SJSA1 (cell line): ENCODE measurements at regions not wholly inside any gene's neighbourhood (a gene's known extent, or its start where the extent isn't known, plus 50 kb on each side); places are given as distances from the start of the nearest gene placed in this dataset.

Experiments
- DNase-seq, 2 experiments: peaks; one replicate each; pipeline ENCODE4 v3.0.0-alpha.2; 2015 to 2020; ENCODE audit warnings: low spot score in 2 of 2, low read depth in 1 of 2
- H3K27ac ChIP-seq: fragments of 250-450 bp; sonication (Bioruptor Pico); 2 replicates; pipeline ENCODE4 v1.5.1; 2020; ENCODE audit warnings: mild to moderate bottlenecking, moderate library complexity
- H3K27me3 ChIP-seq: fragments of 250-450 bp; sonication (Bioruptor Pico); replicated peaks from 2 replicates; pipeline ENCODE4 v1.5.1; 2020; ENCODE audit warnings: mild to moderate bottlenecking, moderate library complexity
- H3K36me3 ChIP-seq: fragments of 250-450 bp; sonication (Bioruptor Pico); 2 replicates; pipeline ENCODE4 v1.5.1; 2020; ENCODE audit warnings: mild to moderate bottlenecking
- H3K4me1 ChIP-seq: fragments of 250-450 bp; sonication (Bioruptor Pico); replicated peaks from 2 replicates; pipeline ENCODE4 v1.6.1; 2021; ENCODE audit warnings: mild to moderate bottlenecking
- H3K4me3 ChIP-seq: fragments of 250-450 bp; sonication (Bioruptor Pico); 2 replicates; pipeline ENCODE4 v1.5.1; 2020; ENCODE audit warnings: mild to moderate bottlenecking
- H3K9me3 ChIP-seq: fragments of 250-450 bp; sonication (Bioruptor Pico); replicated peaks from 2 replicates; pipeline ENCODE4 v1.5.1; 2020; ENCODE audit warnings: mild to moderate bottlenecking

DNA sequence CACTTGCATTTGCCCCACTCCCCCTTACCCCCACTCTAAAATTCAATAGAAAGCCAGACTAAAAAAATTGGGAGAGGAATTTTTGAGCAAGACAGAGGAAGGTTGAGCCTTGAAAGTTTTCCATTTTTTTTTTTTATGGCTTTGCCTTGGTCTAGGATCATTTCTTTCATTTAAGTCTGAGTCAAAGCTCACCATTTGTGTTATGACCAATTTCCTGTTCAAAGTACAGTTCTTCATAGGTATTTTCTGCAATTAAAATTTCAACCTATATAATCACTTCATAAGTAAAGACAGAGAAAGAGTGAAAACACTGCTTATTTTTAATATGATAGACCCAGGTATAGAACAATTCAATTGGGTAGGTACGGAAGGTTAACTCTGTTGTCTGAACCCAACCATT, 436.6 kb upstream of the ADGRL2 start:
- Histone ChIP-seq H3K36me3 (no peaks in the 10 kb centered on the region), H3K9me3 (no peaks in the 10 kb centered on the region), H3K4me3 (no peak overlapping the region), H3K27ac (no peak overlapping the region), H3K27me3 (no peaks in the 10 kb centered on the region), H3K4me1 (no peaks in the 10 kb centered on the region)
- no peak for DNase-seq

DNA sequence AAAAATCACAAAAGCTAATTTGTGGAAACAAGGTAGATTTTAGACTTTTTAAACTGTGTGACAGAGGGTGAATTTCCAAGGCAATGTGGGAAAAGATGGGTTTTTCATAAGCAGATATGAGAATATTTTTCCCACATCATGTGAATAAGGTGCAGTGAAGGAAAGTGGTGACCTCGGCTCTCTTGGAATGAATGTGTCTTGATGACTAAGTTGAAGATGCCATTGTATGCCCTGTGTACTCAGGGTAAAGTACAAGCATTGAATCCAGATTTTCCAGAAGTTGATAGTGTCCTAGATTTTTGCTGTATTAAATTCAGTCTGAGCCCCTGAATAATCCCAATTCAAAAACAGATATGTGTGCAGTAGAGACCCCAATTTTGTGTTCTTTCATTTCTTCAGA, 442.6 kb upstream of the ADGRL2 start:
- DNase-seq: no peak
- Histone ChIP-seq H3K36me3 (no peaks in the 10 kb centered on the region), H3K27me3 (no peaks in the 10 kb centered on the region), H3K4me3 (no peak overlapping the region), H3K27ac (no peak overlapping the region), H3K9me3 (no peaks in the 10 kb centered on the region), H3K4me1 (no peaks in the 10 kb centered on the region)

DNA sequence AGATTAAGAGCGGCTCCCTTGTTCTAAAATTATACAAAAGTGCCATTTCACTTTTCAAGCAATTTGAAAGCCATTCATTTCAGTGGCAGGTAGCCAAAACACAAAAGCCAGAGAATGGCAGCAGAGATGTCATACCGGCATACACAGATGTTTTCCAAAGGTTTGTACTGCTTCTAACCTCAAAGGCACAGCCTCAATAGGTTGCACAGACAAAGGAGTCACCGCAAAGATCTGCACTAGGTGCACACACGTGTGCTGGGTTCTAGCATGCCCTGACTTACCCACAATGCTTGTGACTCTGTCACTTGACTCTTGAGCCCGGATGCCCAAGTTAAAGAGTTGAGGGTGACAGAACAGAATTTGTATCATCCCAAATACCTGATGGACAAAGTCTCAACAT, 448.9 kb upstream of the ADGRL2 start:
- Histone ChIP-seq H3K27ac (no peak overlapping the region), H3K9me3 (no peaks in the 10 kb centered on the region), H3K4me1 (no peaks in the 10 kb centered on the region), H3K27me3 (no peaks in the 10 kb centered on the region), H3K4me3 (no peak overlapping the region), H3K36me3 (no peaks in the 10 kb centered on the region)
- no peak for DNase-seq

DNA sequence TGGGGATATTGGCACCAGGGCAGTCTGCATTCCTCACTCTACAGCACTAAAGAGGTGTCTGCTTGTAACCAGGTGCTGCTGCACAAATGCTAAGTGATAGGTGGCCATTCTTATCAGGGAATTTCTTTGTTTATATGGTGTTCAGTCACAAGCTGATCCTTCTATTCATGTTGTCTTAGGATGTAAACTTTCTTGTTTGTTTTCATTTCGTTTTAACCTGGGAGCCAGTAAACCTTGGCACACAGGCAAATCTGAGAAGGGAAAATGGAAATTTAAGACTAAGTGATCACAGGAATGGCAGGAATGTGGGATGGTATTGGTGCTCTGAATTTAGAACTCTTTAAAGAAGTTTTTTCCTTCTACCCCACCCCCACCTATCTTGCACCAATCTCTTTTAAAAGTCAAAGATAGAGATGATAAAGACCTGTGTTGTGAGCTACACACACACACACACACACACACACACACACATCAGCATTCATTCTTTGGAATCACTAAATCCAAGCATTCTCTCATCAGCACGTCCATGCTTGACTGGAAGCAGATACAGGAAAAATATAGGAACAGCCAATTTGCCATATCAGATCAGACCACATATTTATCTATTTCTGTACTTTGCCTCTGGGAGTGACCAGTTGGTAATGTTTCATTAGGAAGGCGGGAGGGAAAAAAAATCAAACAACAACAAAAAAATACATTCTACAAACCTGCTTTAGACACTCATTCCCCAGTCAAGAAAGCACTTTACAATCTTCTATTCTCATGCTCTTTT, 451.4 kb upstream of the ADGRL2 start:
- H3K27ac ChIP-seq: no peak overlapping the region
- no peaks in the 10 kb centered on the region for H3K36me3 ChIP-seq
- no peaks in the 10 kb centered on the region for H3K27me3 ChIP-seq
- no peaks in the 10 kb centered on the region for H3K9me3 ChIP-seq
- DNase-seq: no peak
- H3K4me3 ChIP-seq: no peak overlapping the region
- H3K4me1 ChIP-seq: no peaks in the 10 kb centered on the region

DNA sequence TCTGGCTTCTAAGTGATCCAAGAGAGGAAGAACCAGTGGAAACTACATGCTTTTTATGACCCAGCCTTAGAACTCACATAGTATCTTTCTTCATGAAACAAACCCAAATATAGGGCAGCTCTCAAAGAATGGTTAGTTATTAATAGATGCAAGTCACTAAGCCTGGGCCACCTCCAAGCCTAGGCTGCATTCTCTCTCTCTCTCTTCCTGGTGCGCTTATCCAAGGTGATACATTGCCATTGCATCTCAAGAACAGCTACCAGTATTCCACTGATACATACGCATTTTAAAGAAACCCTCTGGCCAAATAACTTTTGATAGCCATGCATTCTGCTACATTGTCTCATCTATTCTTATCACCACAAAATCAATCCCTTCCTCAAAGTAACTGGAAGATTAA, 455.6 kb upstream of the ADGRL2 start:
- no peaks in the 10 kb centered on the region for H3K4me1 ChIP-seq

DNA sequence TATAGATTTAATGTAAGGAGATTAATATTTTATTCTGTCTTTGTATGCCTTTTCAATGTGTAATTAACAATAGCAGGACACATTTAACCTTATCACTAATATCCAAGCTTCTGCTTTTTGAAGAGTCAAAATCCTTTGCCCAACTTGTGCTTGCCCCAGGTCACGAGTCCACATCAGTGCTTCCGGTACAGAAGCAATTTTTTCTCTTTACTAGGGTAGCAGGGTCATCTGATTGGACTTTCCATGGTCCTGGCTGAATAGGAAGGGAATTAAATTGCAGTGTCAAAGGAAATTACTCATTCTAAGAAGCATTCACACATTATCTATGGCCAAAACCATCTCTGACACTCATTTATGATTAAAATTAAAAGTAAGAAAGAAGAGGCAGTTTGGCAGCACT, 460.5 kb upstream of the ADGRL2 start:
- no peaks in the 10 kb centered on the region for H3K36me3 ChIP-seq
- no peaks in the 10 kb centered on the region for H3K4me1 ChIP-seq
- H3K4me3 ChIP-seq: no peak overlapping the region
- no peak overlapping the region for H3K27ac ChIP-seq
- H3K9me3 ChIP-seq: no peaks in the 10 kb centered on the region; the same call in 1 of the 2 replicates
- H3K27me3 ChIP-seq: no peaks in the 10 kb centered on the region
- DNase-seq: no peak

More for the DNA sequence above, 455.6 kb upstream of the ADGRL2 start:
- Histone ChIP-seq H3K9me3 (no peaks in the 10 kb centered on the region), H3K4me3 (no peak overlapping the region), H3K27me3 (no peaks in the 10 kb centered on the region), H3K36me3 (no peaks in the 10 kb centered on the region), H3K27ac (no peak overlapping the region)
- no peak for DNase-seq

DNA sequence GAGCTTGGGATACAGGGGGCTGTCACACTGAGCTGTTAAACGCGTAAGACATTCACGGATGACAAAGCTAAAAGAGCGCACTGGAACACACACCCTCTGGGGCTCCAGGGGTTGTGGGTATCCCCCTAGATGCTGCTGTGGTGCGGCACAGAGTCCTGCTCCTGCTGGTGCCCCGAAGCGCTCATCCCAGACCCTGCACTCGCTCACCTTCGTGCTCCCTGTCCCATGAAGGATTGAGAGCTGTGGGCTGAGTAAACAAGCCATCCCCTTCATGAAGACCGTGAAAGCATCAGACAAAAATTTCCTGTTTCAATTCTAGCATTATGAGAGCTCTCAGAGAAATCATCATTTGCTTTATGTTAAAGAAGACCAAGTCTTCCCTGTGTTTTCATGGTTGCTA, 463.5 kb upstream of the ADGRL2 start:
- Histone ChIP-seq H3K27me3 (no peaks in the 10 kb centered on the region), H3K27ac (no peak overlapping the region), H3K9me3 (no peaks in the 10 kb centered on the region; the same call in 1 of the 2 replicates), H3K4me1 (no peaks in the 10 kb centered on the region), H3K4me3 (no peak overlapping the region), H3K36me3 (no peaks in the 10 kb centered on the region)
- no peak for DNase-seq

DNA sequence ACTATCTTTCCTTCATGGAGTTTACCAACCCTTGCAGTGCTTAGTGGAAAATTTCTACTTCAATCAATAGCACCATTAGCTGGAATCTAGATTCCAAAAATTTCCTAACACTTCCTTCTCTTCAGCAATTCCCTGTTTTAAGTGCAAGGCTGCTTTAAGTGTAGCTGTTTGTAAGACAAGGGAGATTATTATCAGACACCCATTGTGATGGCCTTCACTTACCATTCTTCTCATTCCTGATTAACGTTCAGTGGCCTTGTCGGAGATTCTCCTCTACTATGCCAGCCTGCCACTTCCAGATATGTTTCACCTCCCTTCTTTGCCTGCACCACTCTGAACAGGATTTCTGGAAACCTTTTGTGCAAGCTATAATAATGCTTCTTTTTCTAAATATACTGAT, 464.9 kb upstream of the ADGRL2 start:
- no peak overlapping the region for H3K4me3 ChIP-seq
- no peak overlapping the region for H3K27ac ChIP-seq

DNA sequence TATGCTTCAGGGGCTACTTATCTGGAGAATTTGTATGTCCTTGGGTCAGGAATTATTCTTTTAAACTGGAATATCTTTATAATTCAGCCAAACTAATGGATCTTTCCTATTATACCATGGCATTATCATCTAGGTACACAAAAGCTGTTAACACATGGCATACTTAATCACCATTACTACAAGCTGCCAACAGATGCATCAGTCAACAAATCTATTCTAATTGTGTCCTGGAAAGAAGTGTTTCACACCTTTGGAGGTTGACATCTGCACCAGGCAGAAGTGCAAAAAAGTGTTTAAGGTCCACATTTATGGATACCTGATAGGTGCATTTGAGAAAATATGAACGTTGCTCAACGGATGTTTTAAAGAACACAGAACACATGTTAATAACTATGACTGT, 470.2 kb upstream of the ADGRL2 start:
- Histone ChIP-seq H3K4me1 (no peaks in the 10 kb centered on the region), H3K36me3 (no peaks in the 10 kb centered on the region), H3K9me3 (no peaks in the 10 kb centered on the region), H3K4me3 (no peak overlapping the region), H3K27me3 (no peaks in the 10 kb centered on the region; the same call in 1 of the 2 replicates), H3K27ac (no peak overlapping the region)
- DNase-seq: no peak

More for the DNA sequence above, 464.9 kb upstream of the ADGRL2 start:
- H3K9me3 ChIP-seq: no peaks in the 10 kb centered on the region; the same call in 1 of the 2 replicates
- no peak for DNase-seq
- H3K4me1 ChIP-seq: no peaks in the 10 kb centered on the region
- H3K27me3 ChIP-seq: no peaks in the 10 kb centered on the region; the same call in 1 of the 2 replicates
- H3K36me3 ChIP-seq: no peaks in the 10 kb centered on the region

DNA sequence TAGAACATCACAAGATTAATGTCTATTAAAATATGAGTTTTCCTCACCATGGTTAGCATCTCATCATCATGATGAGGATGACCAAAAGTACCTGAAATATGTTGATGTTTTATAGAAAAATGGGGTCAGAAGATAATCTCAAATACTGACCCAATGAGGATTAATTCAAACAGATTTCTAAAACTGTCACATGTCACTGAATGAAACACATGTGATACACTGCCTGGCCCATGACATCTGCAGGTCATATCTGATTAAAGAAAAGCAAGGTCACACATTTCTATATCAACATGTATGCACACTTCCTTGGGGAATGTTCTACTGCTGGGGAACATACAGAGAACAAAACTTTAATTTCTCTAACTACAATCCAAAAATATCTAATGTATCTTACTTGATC, 470.6 kb upstream of the ADGRL2 start:
- Histone ChIP-seq H3K27ac (no peak overlapping the region), H3K4me1 (no peaks in the 10 kb centered on the region), H3K4me3 (no peak overlapping the region), H3K27me3 (no peaks in the 10 kb centered on the region; the same call in 1 of the 2 replicates), H3K36me3 (no peaks in the 10 kb centered on the region), H3K9me3 (no peaks in the 10 kb centered on the region)
- DNase-seq: no peak

DNA sequence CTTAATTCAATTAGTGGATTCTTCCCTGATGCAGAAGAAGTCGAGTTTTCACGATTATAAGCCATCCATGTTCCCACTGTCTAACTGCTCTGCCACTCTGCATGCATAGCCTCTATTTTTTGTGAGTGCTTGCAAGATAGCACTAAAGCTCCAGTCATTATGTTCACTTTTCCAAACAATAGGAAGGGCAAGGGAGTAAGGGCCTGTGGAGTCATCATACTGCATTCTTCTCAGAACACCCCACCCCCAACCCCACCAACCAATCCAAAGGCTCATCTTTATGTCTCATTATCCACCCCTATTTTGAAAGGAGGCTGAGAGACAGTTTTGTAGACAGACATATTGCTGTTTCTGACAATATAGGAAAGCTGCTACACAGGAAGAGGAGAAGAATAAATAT, 471.7 kb upstream of the ADGRL2 start:
- Histone ChIP-seq H3K36me3 (no peaks in the 10 kb centered on the region), H3K4me3 (no peak overlapping the region), H3K27me3 (no peaks in the 10 kb centered on the region; the same call in 1 of the 2 replicates), H3K27ac (no peak overlapping the region), H3K4me1 (no peaks in the 10 kb centered on the region), H3K9me3 (no peaks in the 10 kb centered on the region)
- DNase-seq: no peak

DNA sequence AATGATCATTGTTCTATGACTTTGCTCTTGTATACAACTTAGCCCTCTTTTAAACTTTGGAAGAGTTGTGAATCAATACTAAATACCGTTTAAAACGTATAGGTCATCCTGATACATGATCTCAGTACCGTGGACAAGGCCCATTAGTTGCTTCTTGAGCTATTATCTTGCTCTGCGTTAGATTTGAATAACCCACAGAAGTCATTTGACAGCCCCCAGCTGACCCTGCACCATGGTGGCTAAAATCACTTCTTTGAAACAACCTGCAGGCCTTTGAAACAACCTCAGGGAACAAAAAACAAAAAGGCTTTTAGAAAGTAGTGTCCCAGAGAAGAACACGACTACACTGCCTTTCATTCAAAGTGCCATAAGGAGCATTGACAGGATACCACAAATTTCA, 473.0 kb upstream of the ADGRL2 start:
- Histone ChIP-seq H3K27ac (no peak overlapping the region), H3K4me1 (no peaks in the 10 kb centered on the region), H3K4me3 (no peak overlapping the region), H3K36me3 (no peaks in the 10 kb centered on the region), H3K27me3 (no peaks in the 10 kb centered on the region; the same call in 1 of the 2 replicates), H3K9me3 (no peaks in the 10 kb centered on the region)
- DNase-seq: no peak

DNA sequence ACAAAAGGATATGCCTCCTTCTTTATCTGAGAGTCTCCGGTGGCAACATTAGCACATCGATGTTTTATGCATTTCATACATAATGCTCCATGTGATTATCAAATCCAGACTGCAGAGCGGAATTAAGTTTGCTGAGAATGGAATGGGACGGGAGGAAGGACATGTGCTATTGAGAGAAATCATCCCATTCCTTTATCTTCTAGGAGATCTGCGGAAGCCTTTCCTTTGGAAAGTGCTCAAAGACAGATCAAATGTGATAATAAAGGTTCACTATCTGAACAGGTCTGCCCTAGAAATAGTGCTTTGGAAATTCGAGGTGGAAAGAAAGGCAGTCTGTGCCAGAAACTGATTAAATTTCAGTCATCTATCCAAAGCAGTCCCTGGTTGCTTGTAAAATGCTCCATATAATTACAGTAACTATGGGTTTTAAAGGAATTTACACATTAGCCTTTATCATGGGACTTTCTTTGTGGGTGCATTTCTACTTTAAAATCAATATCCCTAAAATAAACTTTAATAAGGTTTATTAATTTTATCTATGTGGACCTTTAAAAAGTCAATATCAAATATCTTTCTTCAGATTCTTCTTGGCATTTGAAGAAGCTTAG, 473.5 kb upstream of the ADGRL2 start:
- no peak for DNase-seq
- H3K27me3 ChIP-seq: no peaks in the 10 kb centered on the region; the same call in 1 of the 2 replicates
- no peaks in the 10 kb centered on the region for H3K9me3 ChIP-seq
- H3K27ac ChIP-seq: no peak overlapping the region
- H3K36me3 ChIP-seq: no peaks in the 10 kb centered on the region
- H3K4me1 ChIP-seq: no peaks in the 10 kb centered on the region
- H3K4me3 ChIP-seq: no peak overlapping the region

DNA sequence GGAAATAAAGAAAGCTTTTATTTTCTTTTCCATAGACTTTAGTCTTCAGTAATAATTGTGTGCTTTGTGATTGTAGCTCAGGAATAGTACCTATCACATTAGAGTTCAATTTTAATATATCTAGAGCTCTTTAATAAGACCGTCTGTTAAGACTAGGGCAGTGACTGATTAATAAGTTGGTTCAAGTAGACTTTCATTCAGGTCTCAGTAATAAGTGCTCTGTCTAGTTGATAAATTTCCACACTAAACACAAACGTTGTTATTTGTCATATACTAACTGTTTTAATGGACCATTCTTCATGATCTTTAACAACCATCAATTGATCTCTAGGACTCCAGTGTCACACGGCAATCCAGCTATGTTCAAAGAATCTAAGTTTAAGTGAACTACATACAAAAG, 474.5 kb upstream of the ADGRL2 start:
- Histone ChIP-seq H3K4me1 (no peaks in the 10 kb centered on the region), H3K4me3 (no peak overlapping the region), H3K9me3 (no peaks in the 10 kb centered on the region), H3K27me3 (no peaks in the 10 kb centered on the region), H3K36me3 (no peaks in the 10 kb centered on the region), H3K27ac (no peak overlapping the region)
- DNase-seq: no peak
